HEK293T (cell line): ENCODE measurements at regions not wholly inside any gene's neighbourhood (a gene's known extent, or its start where the extent isn't known, plus 50 kb on each side); places are given as distances from the start of the nearest gene placed in this dataset.

Source experiments
- CTCF ChIA-PET: fragments of 350-600 bp; formaldehyde crosslinking; extraction: SDS; loops from one replicate; lab custom pipeline; 2021; ENCODE audit warnings: antibody characterized with exemption, inconsistent platforms; lab: Yijun Ruan, JAX
- POLR2A ChIA-PET: fragments of 350-600 bp; formaldehyde crosslinking; extraction: SDS; loops from one replicate; lab custom pipeline; 2020; ENCODE audit warnings: antibody characterized with exemption, inconsistent platforms; lab: Yijun Ruan, JAX
- DNase-seq: peaks from one replicate; pipeline ENCODE4 v3.0.0; 2012; ENCODE audit warnings: mixed read lengths; ENCODE audit errors: extremely low spot score
- ARNT ChIP-seq: fragments of 450-650 bp; IDR thresholded peaks from 2 replicates; pipeline ENCODE4 v1.6.1; 2017; ENCODE audit warnings: mild to moderate bottlenecking
- BHLHE40 ChIP-seq: fragments of 450-650 bp; IDR thresholded peaks from 2 replicates; pipeline ENCODE4 v1.6.1; 2016; ENCODE audit warnings: mild to moderate bottlenecking, moderate library complexity, borderline replicate concordance
- CTBP1 ChIP-seq: fragments of 450-650 bp; IDR thresholded peaks from 2 replicates; pipeline ENCODE4 v1.6.1; 2016; ENCODE audit warnings: borderline replicate concordance
- ELF4 ChIP-seq: fragments of 450-650 bp; IDR thresholded peaks from 2 replicates; pipeline ENCODE4 v1.6.1; 2017; ENCODE audit warnings: antibody characterized with exemption
- FOXA1 ChIP-seq: fragments of 450-650 bp; IDR thresholded peaks from 2 replicates; pipeline ENCODE4 v1.6.1; 2016; ENCODE audit warnings: mild to moderate bottlenecking
- FOXK2 ChIP-seq: fragments of 450-650 bp; IDR thresholded peaks from 2 replicates; pipeline ENCODE4 v1.6.1; 2016; ENCODE audit warnings: mild to moderate bottlenecking
- FOXM1 ChIP-seq: fragments of 450-650 bp; IDR thresholded peaks from 2 replicates; pipeline ENCODE4 v1.6.1; 2017; ENCODE audit warnings: mild to moderate bottlenecking, borderline replicate concordance
- HDGF ChIP-seq: fragments of 450-650 bp; IDR thresholded peaks from 2 replicates; pipeline ENCODE4 v1.6.1; 2017; ENCODE audit warnings: antibody characterized with exemption, borderline replicate concordance
- L3MBTL2 ChIP-seq: fragments of 450-650 bp; conservative IDR thresholded peaks from 2 replicates; pipeline ENCODE4 v1.6.1; 2016; ENCODE audit warnings: mild to moderate bottlenecking
- LEF1 ChIP-seq: fragments of 450-650 bp; IDR thresholded peaks from 2 replicates; pipeline ENCODE4 v1.6.1; 2017; ENCODE audit warnings: mild to moderate bottlenecking, borderline replicate concordance
- NFRKB ChIP-seq: fragments of 450-650 bp; IDR thresholded peaks from 2 replicates; pipeline ENCODE4 v1.6.1; 2016; ENCODE audit warnings: mild to moderate bottlenecking, moderate library complexity
- SP1 ChIP-seq: fragments of 450-650 bp; IDR thresholded peaks from 2 replicates; pipeline ENCODE4 v1.6.1; 2017
- SUZ12 ChIP-seq: fragments of 450-650 bp; IDR thresholded peaks from 2 replicates; pipeline ENCODE4 v1.6.1; 2016; ENCODE audit warnings: mild to moderate bottlenecking
- TARDBP ChIP-seq: fragments of 450-650 bp; IDR thresholded peaks from 2 replicates; pipeline ENCODE4 v1.6.1; 2016
- ZNF384 ChIP-seq: fragments of 450-650 bp; IDR thresholded peaks from 2 replicates; pipeline ENCODE4 v1.6.1; 2016
- TF ChIP-seq, protein P1 (sequence below): fragments of 450-650 bp; IDR thresholded peaks from 2 replicates; pipeline ENCODE4 v1.6.1; 2016

DNA sequence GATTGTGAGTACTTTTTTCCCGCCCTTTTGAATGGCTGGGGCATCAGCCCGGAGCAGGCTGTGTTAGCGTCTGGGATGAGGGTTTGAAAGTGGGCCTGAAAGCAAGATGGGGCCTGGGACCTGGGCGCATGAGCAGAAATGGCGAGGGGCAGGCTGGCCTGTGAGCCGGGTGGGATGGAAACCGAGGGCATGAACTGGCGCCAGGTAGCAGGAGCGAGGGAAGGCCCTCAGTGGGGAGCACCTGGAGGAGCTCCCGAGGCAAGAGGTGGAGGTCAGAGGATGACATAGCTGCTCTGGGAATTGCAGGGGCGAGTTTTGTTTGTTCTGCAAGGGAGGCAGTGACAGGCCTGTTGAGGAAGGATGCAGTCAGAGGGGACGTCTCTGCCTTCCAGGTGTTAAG lies 68.6 kb downstream of the RGS12 start:
- no peak for DNase-seq
- ChIA-PET CTCF (interaction anchor here (0.6 to 1.5 kb wide), 2 partner anchors 119 to 216 kb away, joined by 3 read pairs; no protein-coding TSS in a partner anchor), POLR2A (no interaction called here)
- TF ChIP-seq ARNT, result no peak
- TF ChIP-seq SUZ12, result no peak
- TF ChIP-seq TARDBP, result no peak
- TF ChIP-seq, protein P1, sequence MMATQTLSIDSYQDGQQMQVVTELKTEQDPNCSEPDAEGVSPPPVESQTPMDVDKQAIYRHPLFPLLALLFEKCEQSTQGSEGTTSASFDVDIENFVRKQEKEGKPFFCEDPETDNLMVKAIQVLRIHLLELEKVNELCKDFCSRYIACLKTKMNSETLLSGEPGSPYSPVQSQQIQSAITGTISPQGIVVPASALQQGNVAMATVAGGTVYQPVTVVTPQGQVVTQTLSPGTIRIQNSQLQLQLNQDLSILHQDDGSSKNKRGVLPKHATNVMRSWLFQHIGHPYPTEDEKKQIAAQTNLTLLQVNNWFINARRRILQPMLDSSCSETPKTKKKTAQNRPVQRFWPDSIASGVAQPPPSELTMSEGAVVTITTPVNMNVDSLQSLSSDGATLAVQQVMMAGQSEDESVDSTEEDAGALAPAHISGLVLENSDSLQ, result no peak
- no peak for TF ChIP-seq ZNF384
- no peak for TF ChIP-seq ELF4
- TF ChIP-seq HDGF, result no peak
- no peak for TF ChIP-seq L3MBTL2
- no peak for TF ChIP-seq BHLHE40
- no peak for TF ChIP-seq NFRKB
- no peak for TF ChIP-seq FOXK2
- no peak for TF ChIP-seq LEF1
- TF ChIP-seq SP1, result no peak
- TF ChIP-seq FOXM1, result no peak

DNA sequence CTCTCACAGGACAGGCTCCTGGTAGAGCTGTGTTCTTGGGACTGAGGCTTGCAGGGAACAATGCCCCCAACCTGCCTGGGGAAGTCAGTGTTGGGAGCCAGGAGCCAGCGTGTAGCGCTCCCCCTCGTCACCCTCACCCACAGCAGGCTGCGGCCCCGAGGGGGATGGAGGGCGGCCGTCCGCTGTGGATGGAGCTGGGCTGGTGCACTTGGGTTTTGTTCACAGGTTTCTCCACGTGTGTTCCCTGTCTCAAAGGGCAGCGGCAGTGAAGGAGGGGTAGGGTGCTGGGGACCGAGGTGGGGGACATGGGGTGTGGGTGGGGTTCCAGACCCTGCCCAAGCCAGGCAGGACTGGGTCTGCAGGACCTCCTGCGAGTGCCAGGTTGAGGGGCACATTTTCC lies 69.1 kb downstream of the RGS12 start:
- no peak for DNase-seq
- POLR2A ChIA-PET, result no interaction called here
- CTCF ChIA-PET, result interaction anchor here (1.5 kb wide), 1 partner anchor 119 kb away, joined by 3 read pairs; no protein-coding TSS in a partner anchor
- TF ChIP-seq SP1, result no peak
- no peak for TF ChIP-seq ZNF384
- TF ChIP-seq SUZ12, result no peak

DNA sequence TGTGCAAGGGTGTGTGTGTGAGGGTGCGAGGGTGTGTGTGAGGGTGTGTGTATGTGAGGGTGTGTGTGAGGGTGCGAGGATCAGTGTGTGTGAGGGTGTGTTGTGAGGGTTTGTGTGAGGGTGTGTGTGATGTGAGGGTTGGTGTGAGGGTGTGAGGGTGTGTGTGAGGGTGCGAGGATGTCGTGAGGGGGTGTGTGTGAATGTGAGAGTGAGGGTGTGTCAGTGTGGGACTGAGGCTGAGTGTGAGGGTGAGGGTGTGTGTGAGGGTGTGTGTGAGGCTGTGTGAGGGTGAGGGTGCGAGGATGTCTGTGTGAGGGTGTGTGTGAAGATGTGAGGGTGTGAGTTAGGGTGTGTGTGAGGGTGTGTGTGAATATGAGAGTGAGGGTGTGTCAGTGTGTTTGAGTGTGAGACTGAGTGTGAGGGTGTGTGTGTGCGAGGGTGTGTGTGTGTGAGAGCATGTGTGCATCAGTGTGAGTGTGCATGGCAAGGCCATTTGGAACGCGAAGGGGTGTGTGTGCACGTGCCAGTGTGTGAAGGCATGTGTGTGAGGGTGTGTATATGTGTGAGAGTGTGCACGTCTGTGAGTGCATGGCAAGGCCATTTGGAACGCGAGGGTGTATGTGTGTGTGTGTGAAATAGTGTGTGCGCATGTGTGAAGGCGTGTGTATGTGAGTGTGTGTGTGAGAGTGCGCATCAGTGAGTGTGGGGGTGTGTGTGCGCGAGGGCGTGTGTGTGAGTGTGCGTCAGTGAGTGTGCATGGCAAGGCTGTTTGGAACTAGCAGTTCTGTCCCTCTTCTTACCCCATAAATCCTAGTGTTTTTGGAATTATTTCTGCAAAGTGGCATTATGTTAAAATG lies 69.8 kb downstream of the RGS12 start:
- CTCF ChIA-PET, result no interaction called here
- POLR2A ChIA-PET, result no interaction called here

DNA sequence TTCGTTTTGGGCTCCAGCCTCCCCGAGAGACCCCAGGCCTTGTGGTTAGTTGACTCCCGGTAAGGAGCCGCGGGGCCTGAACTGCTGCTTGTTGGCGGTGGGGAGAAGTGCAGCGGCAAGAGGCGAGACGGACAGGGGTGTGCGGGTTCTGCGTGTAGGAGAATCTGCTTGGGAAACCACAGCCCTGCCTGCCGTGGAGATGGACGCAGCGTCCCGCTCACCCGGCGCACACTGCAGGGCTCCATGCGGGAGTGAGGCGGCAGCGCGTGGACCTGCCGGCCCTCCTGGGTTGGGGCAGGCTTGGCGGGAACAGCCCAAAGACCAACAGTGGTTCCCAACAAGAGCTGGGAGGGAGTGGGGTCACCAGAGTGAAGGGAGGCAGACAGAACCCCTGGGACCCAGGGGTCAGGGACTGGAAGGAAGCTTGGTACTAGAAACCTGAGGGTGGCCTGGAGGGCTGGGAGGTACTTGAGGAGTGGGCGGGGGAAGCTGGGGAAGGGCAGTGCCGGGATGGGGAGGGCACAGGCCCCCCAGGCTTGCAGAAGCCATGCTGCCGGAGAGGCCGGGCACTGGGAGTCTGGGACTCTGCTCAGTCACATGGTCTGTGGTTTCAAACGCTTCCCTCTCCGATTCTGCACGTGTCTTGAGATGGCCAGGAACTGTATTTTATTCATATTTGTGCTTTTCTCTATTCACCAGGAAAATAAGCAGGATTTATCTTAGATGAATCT lies 70.8 kb downstream of the RGS12 start:
- DNase-seq, result no peak
- ChIA-PET POLR2A (no interaction called here), CTCF (no interaction called here)
- TF ChIP-seq L3MBTL2, result no peak
- no peak for TF ChIP-seq LEF1
- no peak for TF ChIP-seq CTBP1
- TF ChIP-seq TARDBP, result no peak
- TF ChIP-seq FOXK2, result no peak
- TF ChIP-seq SP1, result no peak
- TF ChIP-seq ELF4, result no peak
- no peak for TF ChIP-seq ZNF384
- TF ChIP-seq SUZ12, result no peak
- no peak for TF ChIP-seq BHLHE40
- TF ChIP-seq, protein P1, result no peak

More for the DNA sequence above, 69.8 kb downstream of the RGS12 start:
- no peak for DNase-seq
- TF ChIP-seq, protein P1, result no peak
- TF ChIP-seq CTBP1, result no peak

DNA sequence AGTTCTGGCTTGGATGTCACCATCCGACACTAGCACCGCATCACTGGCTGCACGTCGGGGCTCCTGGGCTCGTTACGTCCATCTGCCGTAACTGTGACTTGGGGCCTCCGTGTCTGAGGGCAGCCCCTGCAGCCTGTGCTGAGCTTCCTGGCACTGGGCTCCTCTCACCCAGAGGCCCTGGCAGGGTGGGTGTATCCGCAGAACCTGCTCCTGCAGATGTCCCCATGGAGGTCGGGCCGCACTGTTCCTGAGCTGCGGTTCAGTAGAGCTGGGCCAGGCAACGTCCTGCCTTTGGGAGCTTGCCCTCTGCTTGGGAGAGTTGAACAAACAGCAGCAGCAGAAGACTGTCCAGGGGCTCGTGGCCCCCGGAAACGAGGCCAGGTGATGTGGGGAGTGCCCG lies 71.4 kb downstream of the RGS12 start:
- DNase-seq, result no peak
- POLR2A ChIA-PET, result no interaction called here
- TF ChIP-seq TARDBP (no peak), ELF4 (no peak), SP1 (no peak), FOXA1 (no peak), BHLHE40 (no peak), ZNF384 (no peak), SUZ12 (no peak), LEF1 (no peak), HDGF (no peak)
- TF ChIP-seq, protein P1, result no peak

DNA sequence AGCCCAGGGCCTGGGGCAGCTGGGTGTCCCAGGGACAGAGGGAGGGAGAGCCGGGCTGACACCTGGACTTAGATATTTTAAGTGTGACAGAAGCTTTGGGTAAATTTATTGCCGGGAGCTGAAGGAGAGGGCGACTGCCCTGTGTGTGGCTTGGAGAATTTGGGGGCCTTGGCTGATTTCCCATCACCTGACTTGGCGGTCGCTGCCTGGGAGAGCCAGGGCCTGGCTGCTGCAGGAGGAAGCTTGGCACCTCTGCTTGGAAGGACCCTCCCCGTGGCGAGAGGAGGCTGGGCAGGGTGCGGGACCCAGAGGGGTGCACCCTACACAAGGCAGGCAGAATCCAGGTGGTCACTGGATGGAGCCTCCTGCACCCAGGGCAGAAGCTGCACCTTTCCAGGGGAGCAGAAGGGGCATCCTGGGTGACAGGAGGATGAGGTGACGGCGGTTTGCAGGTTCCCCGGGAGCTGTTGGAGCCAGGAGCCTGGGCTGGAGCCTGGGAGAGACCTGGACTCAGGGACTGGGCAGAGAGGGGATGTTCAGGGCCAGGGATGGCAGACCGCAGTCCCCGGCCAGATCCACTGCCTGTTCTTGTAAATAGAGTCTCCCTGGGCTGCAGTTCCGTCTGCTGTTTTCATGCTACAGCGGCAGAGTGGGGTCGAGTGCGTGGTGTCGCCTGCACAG lies 72.0 kb downstream of the RGS12 start:
- ChIA-PET POLR2A (no interaction called here), CTCF (no interaction called here)
- TF ChIP-seq, protein P1, result no peak
- TF ChIP-seq NFRKB (no peak), SUZ12 (no peak)
- no peak for DNase-seq

More for the DNA sequence above, 71.4 kb downstream of the RGS12 start:
- CTCF ChIA-PET, result no interaction called here
